Natural killer cell (primary cell): ENCODE measurements at regions not wholly inside any gene's neighbourhood (a gene's known extent, or its start where the extent isn't known, plus 50 kb on each side); places are given as distances from the start of the nearest gene placed in this dataset.

Experiments used
- ATAC-seq, 3 donors: fragments of 150-1000 bp in 2 of 3; fragments of 200-7000 bp in 1 of 3; cut with Tn5 transposase; 1 replicate in 1 of 3; 2 replicates in 2 of 3; pipeline ENCODE4 v1.10.0; 2021; ENCODE audit warnings: mild to moderate bottlenecking in 2 of 3, moderate library complexity in 2 of 3
- DNase-seq, 2 donors: peaks; one replicate each; pipeline versions ENCODE4 v3.0.0 to v3.0.0-alpha.2; 2013 to 2021; ENCODE audit warnings: mixed read lengths in 1 of 2
- H3K27ac ChIP-seq: one replicate; pipeline ENCODE4 v1.5.1; 2013; ENCODE audit warnings: mild to moderate bottlenecking, low read length
- H3K27me3 ChIP-seq: one replicate; pipeline ENCODE4 v1.6.1; 2013; ENCODE audit warnings: low read length; ENCODE audit not compliant: control insufficient read depth, insufficient read depth
- H3K36me3 ChIP-seq: one replicate; pipeline ENCODE4 v1.6.1; 2013; ENCODE audit warnings: low read length; ENCODE audit not compliant: control insufficient read depth, insufficient read depth
- H3K4me1 ChIP-seq: one replicate; pipeline ENCODE4 v1.6.1; 2013; ENCODE audit warnings: low read length; ENCODE audit not compliant: control insufficient read depth, insufficient read depth
- H3K4me3 ChIP-seq: one replicate; pipeline ENCODE4 v1.5.1; 2013; ENCODE audit warnings: low read length
- H3K9me3 ChIP-seq: one replicate; pipeline ENCODE4 v1.6.1; 2013; ENCODE audit warnings: low read length; ENCODE audit not compliant: control insufficient read depth, insufficient read depth
- H3K27ac Mint-ChIP-seq, 2 donors: one replicate each; pipeline ENCODE4 v1.8.0; 2022; ENCODE audit warnings: mild to moderate bottlenecking in 2 of 2, mixed read lengths in 2 of 2, moderate library complexity in 1 of 2
- H3K27me3 Mint-ChIP-seq, 2 donors: one replicate each; pipeline ENCODE4 v1.8.0; 2022; ENCODE audit warnings: low read depth in 2 of 2, mixed read lengths in 2 of 2
- H3K36me3 Mint-ChIP-seq: one replicate; pipeline ENCODE4 v1.8.0; 2022; ENCODE audit warnings: mixed read lengths
- H3K4me1 Mint-ChIP-seq, 2 donors: one replicate each; pipeline ENCODE4 v1.8.0; 2022; ENCODE audit warnings: mixed read lengths in 2 of 2
- H3K4me3 Mint-ChIP-seq: one replicate; pipeline ENCODE4 v1.8.0; 2022; ENCODE audit warnings: mild to moderate bottlenecking, moderate library complexity, mixed read lengths
- H3K9me3 Mint-ChIP-seq, 2 donors: one replicate each; pipeline ENCODE4 v1.8.0; 2022; ENCODE audit warnings: mixed read lengths in 2 of 2
- CTCF ChIP-seq: fragments of 200-600 bp; IDR thresholded peaks from one replicate; pipeline ENCODE4 v1.8.0; 2022; ENCODE audit warnings: antibody characterized with exemption
- WGBS: methylation state at CpG from one replicate; pipeline ENCODE4 v1.1.7; 2013; ENCODE audit warnings: missing lambda C conversion rate; ENCODE audit not compliant: insufficient coverage; 5-methylcytosine and 5-hydroxymethylcytosine counted together
- intact Hi-C: fragments of 100-400 bp; cut with micrococcal nuclease; formaldehyde crosslinking; loops from one replicate; pipeline ENCODE4 v1.14.2; 2022

- 82% methylated on average over 4 of the region's 5 CpGs for WGBS
Observed at GRCh38 chr1:232307296-232308017, 322.5 kb downstream of the SIPA1L2 start.

GRCh38 chr1:232306269-232306961 lies 323.5 kb downstream of the SIPA1L2 start:
- no peak for ATAC-seq
- H3K9me3 Mint-ChIP-seq: no peaks in the 10 kb centered on the region
- no peaks in the 10 kb centered on the region for H3K9me3 ChIP-seq
- DNase-seq: no peak
- H3K36me3 ChIP-seq: no peaks in the 10 kb centered on the region
- no peak overlapping the region for H3K27ac Mint-ChIP-seq
- peaks cover 22 to 29% of the 10 kb centered on the region in 2 donors for H3K27me3 Mint-ChIP-seq
- H3K4me3 ChIP-seq: no peak overlapping the region
- H3K36me3 Mint-ChIP-seq: no peaks in the 10 kb centered on the region
- H3K27ac ChIP-seq: no peak overlapping the region
- no peak for TF ChIP-seq CTCF
- H3K4me3 Mint-ChIP-seq: no peak overlapping the region
- WGBS: 60% methylated on average over 8 of the region's 8 CpGs
- H3K4me1 Mint-ChIP-seq: no peaks in the 10 kb centered on the region
- no peaks in the 10 kb centered on the region for H3K27me3 ChIP-seq
- no peaks in the 10 kb centered on the region for H3K4me1 ChIP-seq
- intact Hi-C loops: no loop called here

More at GRCh38 chr1:232307296-232308017, 322.5 kb downstream of the SIPA1L2 start:
- Histone ChIP-seq H3K36me3 (no peaks in the 10 kb centered on the region), H3K4me3 (no peak overlapping the region), H3K27me3 (no peaks in the 10 kb centered on the region), H3K27ac (no peak overlapping the region), H3K9me3 (no peaks in the 10 kb centered on the region), H3K4me1 (no peaks in the 10 kb centered on the region)
- Mint-ChIP-seq H3K36me3 (no peaks in the 10 kb centered on the region), H3K27me3 (peaks cover 22 to 29% of the 10 kb centered on the region in 2 donors), H3K4me3 (no peak overlapping the region), H3K9me3 (no peaks in the 10 kb centered on the region), H3K4me1 (no peaks in the 10 kb centered on the region), H3K27ac (no peak overlapping the region)
- intact Hi-C loops: no loop called here
- ATAC-seq: no peak
- no peak for DNase-seq
- no peak for TF ChIP-seq CTCF

GRCh38 chr1:232305050-232305449 lies 324.9 kb downstream of the SIPA1L2 start:
- intact Hi-C loops: no loop called here
- no peaks in the 10 kb centered on the region for H3K36me3 Mint-ChIP-seq
- H3K36me3 ChIP-seq: no peaks in the 10 kb centered on the region
- no peaks in the 10 kb centered on the region for H3K27me3 ChIP-seq
- no peak overlapping the region for H3K4me3 Mint-ChIP-seq
- ATAC-seq (no peak), DNase-seq (no peak)
- no peak overlapping the region for H3K27ac Mint-ChIP-seq
- WGBS: 69% methylated on average over 4 of the region's 4 CpGs
- TF ChIP-seq CTCF: no peak
- no peaks in the 10 kb centered on the region for H3K4me1 ChIP-seq
- H3K4me3 ChIP-seq: no peak overlapping the region
- no peaks in the 10 kb centered on the region for H3K9me3 ChIP-seq
- peaks cover 22 to 35% of the 10 kb centered on the region in 2 donors for H3K27me3 Mint-ChIP-seq
- no peaks in the 10 kb centered on the region for H3K9me3 Mint-ChIP-seq
- H3K27ac ChIP-seq: no peak overlapping the region
- no peaks in the 10 kb centered on the region for H3K4me1 Mint-ChIP-seq
